Testis (tissue), 2 donors: ENCODE measurements at regions not wholly inside any gene's neighbourhood (a gene's known extent, or its start where the extent isn't known, plus 50 kb on each side); places are given as distances from the start of the nearest gene placed in this dataset.

Experiments
- DNase-seq: peaks from one replicate; pipeline ENCODE4 v3.0.0-alpha.2; 2019
- H3K27ac ChIP-seq, 2 donors: fragments of 200-600 bp; sonication (generic); one replicate each; pipeline ENCODE4 v1.5.1; 2019
- H3K27me3 ChIP-seq: fragments of 200-600 bp; sonication (generic); one replicate; pipeline ENCODE4 v1.5.1; 2019
- H3K36me3 ChIP-seq: fragments of 200-600 bp; sonication (generic); one replicate; pipeline ENCODE4 v1.5.1; 2017; ENCODE audit warnings: low read depth; ENCODE audit errors: missing control alignments
- H3K4me1 ChIP-seq: fragments of 200-600 bp; sonication (generic); one replicate; pipeline ENCODE4 v1.5.1; 2019
- H3K4me3 ChIP-seq, 2 donors: fragments of 200-600 bp; sonication (generic); one replicate each; pipeline ENCODE4 v1.5.1; 2017 to 2019
- H3K9me3 ChIP-seq: fragments of 200-600 bp; sonication (generic); one replicate; pipeline ENCODE4 v1.5.1; 2017
- CTCF ChIP-seq, 3 experiments: fragments of 450-650 bp in 2 of 3; fragments of 200-600 bp in 1 of 3; sonication (generic) in 1 of 3; IDR thresholded peaks; one replicate each; pipeline ENCODE4 v1.5.1; 2016 to 2019; ENCODE audit warnings: antibody characterized with exemption in 3 of 3, mild to moderate bottlenecking in 2 of 3, moderate library complexity in 1 of 3
- POLR2A ChIP-seq: fragments of 450-650 bp; IDR thresholded peaks from one replicate; pipeline ENCODE4 v1.6.1; 2017; ENCODE audit warnings: antibody characterized with exemption, mild to moderate bottlenecking, moderate library complexity
- WGBS, 2 donors: methylation state at CpG; one replicate each; pipeline ENCODE4 v1.1.5; 2018; 5-methylcytosine and 5-hydroxymethylcytosine counted together
- intact Hi-C: fragments of 100-400 bp; cut with DNase I; formaldehyde crosslinking; loops from one replicate; pipeline ENCODE4 v1.15.1; 2023; ENCODE audit warnings: low total_unique reads

DNA sequence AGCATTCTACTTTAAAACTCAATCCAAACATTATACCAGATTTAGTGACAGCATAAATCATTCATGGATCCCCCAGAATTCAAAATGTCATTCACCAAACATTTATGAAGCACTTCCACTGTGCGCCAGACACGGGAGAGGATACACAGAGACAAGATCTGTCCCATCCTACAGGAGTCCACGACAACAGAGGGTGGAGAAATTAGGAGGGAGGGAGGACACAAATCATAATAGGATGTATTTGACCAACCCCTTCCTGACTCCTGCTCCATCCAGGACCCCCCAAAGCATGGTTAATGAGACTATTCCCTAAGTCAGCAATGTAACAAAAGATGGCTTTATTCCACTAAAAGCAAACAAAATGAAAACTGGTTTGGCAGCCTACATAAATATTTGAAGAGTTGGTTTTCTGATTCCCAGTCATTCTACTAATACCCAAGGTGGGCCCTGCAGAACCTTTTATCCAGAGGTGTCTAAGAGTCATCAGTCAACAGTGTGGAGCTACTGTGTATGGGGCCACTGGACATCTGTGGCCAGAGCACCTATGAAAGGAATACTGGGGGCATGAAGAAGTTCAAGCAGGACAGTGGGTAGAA is 62.8 kb upstream of the DOCK9 start:
- intact Hi-C loops, result no loop called here
- TF ChIP-seq CTCF (IDR thresholded peaks at IDR 0.05), result no peak
- no peak for TF ChIP-seq POLR2A
- no peak overlapping the region for H3K4me3 ChIP-seq
- no peak for DNase-seq
- 84 to 85% methylated on average over 3 of the region's 3 CpGs for WGBS, 2 donors
- H3K36me3 ChIP-seq, result no peaks in the 10 kb centered on the region
- H3K27ac ChIP-seq, result no peak overlapping the region
- no peaks in the 10 kb centered on the region for H3K9me3 ChIP-seq
- no peaks in the 10 kb centered on the region for H3K4me1 ChIP-seq
- H3K27me3 ChIP-seq, result no peaks in the 10 kb centered on the region

- H3K36me3 ChIP-seq, result no peaks in the 10 kb centered on the region
- no peak overlapping the region for H3K4me3 ChIP-seq
- intact Hi-C loops, result no loop called here
- DNase-seq, result no peak
- H3K9me3 ChIP-seq, result no peaks in the 10 kb centered on the region
- H3K4me1 ChIP-seq, result no peaks in the 10 kb centered on the region
- WGBS, 2 donors, result 92 to 100% methylated on average over 1 of the region's 1 CpG
- TF ChIP-seq POLR2A (no peak), CTCF (IDR thresholded peaks at IDR 0.05) (no peak)
- no peaks in the 10 kb centered on the region for H3K27me3 ChIP-seq
- no peak overlapping the region for H3K27ac ChIP-seq
Measured at GRCh38 chr13:99041337-99041736, 63.5 kb upstream of the DOCK9 start.

DNA sequence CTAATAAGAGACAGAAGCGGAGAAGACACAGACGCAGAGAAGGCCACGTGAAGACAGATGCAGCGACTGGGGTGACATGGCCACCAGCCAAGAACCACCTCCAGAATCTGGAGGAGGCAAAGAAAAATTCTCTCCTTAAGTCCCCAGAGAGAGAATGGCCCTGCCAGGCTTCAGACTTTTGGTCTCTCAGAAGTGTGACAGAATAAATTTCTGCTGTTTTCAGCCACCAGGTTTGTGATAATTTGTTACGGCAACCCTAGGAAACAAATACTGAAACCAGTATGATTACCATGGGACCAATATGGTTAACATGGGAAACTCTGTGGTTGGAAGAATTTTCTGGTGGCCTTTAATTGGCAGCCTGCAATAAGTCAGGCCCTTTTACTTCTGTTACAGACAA is 63.9 kb upstream of the DOCK9 start:
- no peaks in the 10 kb centered on the region for H3K27me3 ChIP-seq
- H3K36me3 ChIP-seq, result no peaks in the 10 kb centered on the region
- H3K4me3 ChIP-seq, result no peak overlapping the region
- no peak for DNase-seq
- intact Hi-C loops, result no loop called here
- no peak for TF ChIP-seq POLR2A
- TF ChIP-seq CTCF (IDR thresholded peaks at IDR 0.05), result no peak
- H3K4me1 ChIP-seq, result no peaks in the 10 kb centered on the region
- 90% methylated on average over 5 of the region's 5 CpGs for WGBS, 2 donors
- H3K27ac ChIP-seq, result no peak overlapping the region
- no peaks in the 10 kb centered on the region for H3K9me3 ChIP-seq

- no peak overlapping the region for H3K27ac ChIP-seq
- intact Hi-C loops, result no loop called here
- no peaks in the 10 kb centered on the region for H3K9me3 ChIP-seq
- H3K4me3 ChIP-seq, result no peak overlapping the region
- TF ChIP-seq POLR2A (no peak), CTCF (IDR thresholded peaks at IDR 0.05) (no peak)
- no peak for DNase-seq
- H3K4me1 ChIP-seq, result peaks cover 1% of the 10 kb centered on the region
- whole genome bisulfite sequencing, 2 donors, result 91% methylated on average over 4 of the region's 4 CpGs
- no peaks in the 10 kb centered on the region for H3K36me3 ChIP-seq
- no peaks in the 10 kb centered on the region for H3K27me3 ChIP-seq
Measured at GRCh38 chr13:99042521-99043250, 64.8 kb upstream of the DOCK9 start.

DNA sequence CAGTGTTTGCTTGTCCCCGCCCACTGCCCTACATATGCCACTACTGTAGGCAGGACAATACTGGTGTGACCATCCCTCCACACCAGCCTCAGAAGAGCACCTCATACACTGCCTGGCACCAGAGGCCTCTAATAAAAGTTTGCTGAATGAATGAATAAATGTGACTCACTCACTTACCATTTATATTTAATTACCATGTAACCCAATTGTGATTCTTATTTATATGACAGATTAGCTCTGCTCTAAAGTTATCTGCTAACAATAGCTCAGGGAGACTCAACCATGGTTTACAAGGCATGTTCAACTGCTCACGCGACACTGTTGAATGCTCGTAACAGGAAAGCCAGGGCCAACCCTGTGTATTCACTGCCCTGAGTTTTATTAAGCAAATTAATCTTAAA is 66.0 kb upstream of the DOCK9 start:
- no peak for TF ChIP-seq CTCF (IDR thresholded peaks at IDR 0.05)
- TF ChIP-seq POLR2A, result no peak
- no peak overlapping the region for H3K27ac ChIP-seq

More for the DNA sequence above, 66.0 kb upstream of the DOCK9 start:
- no peak overlapping the region for H3K4me3 ChIP-seq
- H3K27me3 ChIP-seq, result no peaks in the 10 kb centered on the region
- H3K36me3 ChIP-seq, result no peaks in the 10 kb centered on the region
- peaks cover 3% of the 10 kb centered on the region for H3K4me1 ChIP-seq
- no peak for DNase-seq
- H3K9me3 ChIP-seq, result no peaks in the 10 kb centered on the region
- intact Hi-C loops, result no loop called here
- WGBS, 2 donors, result 95 to 97% methylated on average over 4 of the region's 4 CpGs
